ACHN (cell line): ENCODE measurements at regions not wholly inside any gene's neighbourhood (a gene's known extent, or its start where the extent isn't known, plus 50 kb on each side); places are given as distances from the start of the nearest gene placed in this dataset.
A peak's percentile ranks its signal among the peaks of the same experiment; 100 is the strongest.

ENCODE experiments used
- DNase-seq: peaks from one replicate; pipeline ENCODE4 v3.0.0-alpha.2; 2015
- in situ Hi-C: cut with HindIII; loops from 2 replicates; pipeline ENCODE4 v1.10.0; 2017; ENCODE audit warnings: low sequenced_read_pairs, low pct_ligation_motif_present, low pct_unique_long_range_greater_than_20kb

- in situ Hi-C loops = no loop called here
- peak; percentile 17 for DNase-seq
Observed at GRCh38 chr6:113558966-113559365, 298.2 kb upstream of the MARCKS start.

GRCh38 chr6:113560376-113560775, 296.8 kb upstream of the MARCKS start:
- in situ Hi-C loops = no loop called here
- DNase-seq = no peak

- peak; percentile 36 for DNase-seq
- in situ Hi-C loops = no loop called here
Observed at GRCh38 chr6:113560908-113561307, 296.2 kb upstream of the MARCKS start.

- no peak for DNase-seq
- in situ Hi-C loops = no loop called here
Observed at GRCh38 chr6:113562248-113562647, 294.9 kb upstream of the MARCKS start.

GRCh38 chr6:113564371-113565171, 292.6 kb upstream of the MARCKS start:
- no peak for DNase-seq
- in situ Hi-C loops = no loop called here

GRCh38 chr6:113565306-113565705, 291.8 kb upstream of the MARCKS start:
- in situ Hi-C loops = no loop called here
- no peak for DNase-seq

- in situ Hi-C loops = no loop called here
- no peak for DNase-seq
Observed at GRCh38 chr6:113570161-113570560, 287.0 kb upstream of the MARCKS start.

GRCh38 chr6:113570641-113571040, 286.5 kb upstream of the MARCKS start:
- in situ Hi-C loops = no loop called here
- DNase-seq = no peak

- no peak for DNase-seq
- in situ Hi-C loops = no loop called here
Observed at GRCh38 chr6:113574147-113574546, 283.0 kb upstream of the MARCKS start.

- in situ Hi-C loops = no loop called here
- DNase-seq = no peak
Observed at GRCh38 chr6:113576310-113576709, 280.8 kb upstream of the MARCKS start.

GRCh38 chr6:113578691-113579090, 278.5 kb upstream of the MARCKS start:
- in situ Hi-C loops = no loop called here

GRCh38 chr6:113584767-113585166, 272.4 kb upstream of the MARCKS start:
- in situ Hi-C loops = no loop called here
- DNase-seq = no peak

More at GRCh38 chr6:113578691-113579090, 278.5 kb upstream of the MARCKS start:
- no peak for DNase-seq

- in situ Hi-C loops = no loop called here
- no peak for DNase-seq
Observed at GRCh38 chr6:113585246-113585645, 271.9 kb upstream of the MARCKS start.

- in situ Hi-C loops = no loop called here
- no peak for DNase-seq
Observed at GRCh38 chr6:113586413-113587077, 270.6 kb upstream of the MARCKS start.

GRCh38 chr6:113587078-113587699, 270.0 kb upstream of the MARCKS start:
- in situ Hi-C loops = no loop called here

GRCh38 chr6:113588646-113589045, 268.5 kb upstream of the MARCKS start:
- no peak for DNase-seq
- in situ Hi-C loops = no loop called here

More at GRCh38 chr6:113587078-113587699, 270.0 kb upstream of the MARCKS start:
- no peak for DNase-seq

- in situ Hi-C loops = no loop called here
- no peak for DNase-seq
Observed at GRCh38 chr6:113591896-113592827, 265.0 kb upstream of the MARCKS start.

GRCh38 chr6:113594726-113595125, 262.4 kb upstream of the MARCKS start:
- in situ Hi-C loops = no loop called here

More at GRCh38 chr6:113594726-113595125, 262.4 kb upstream of the MARCKS start:
- no peak for DNase-seq
